ENCODE measurements at regions not wholly inside any gene's neighbourhood (a gene's known extent, or its start where the extent isn't known, plus 50 kb on each side); places are given as distances from the start of the nearest gene placed in this dataset.

GRCh38 chr4:186851291-186852072, 127.8 kb upstream of the FAT1 start:
- Histone ChIP-seq H3K27me3 (ENCODE audit: insufficient read depth, low read length) (no peaks in the 10 kb centered on the region), H3K4me2 (ENCODE audit: insufficient read depth, insufficient read length, low read length) (no peak overlapping the region), H3K9me3 (ENCODE audit: control insufficient read depth, low read depth, low read length) (no peaks in the 10 kb centered on the region), H3K14ac (ENCODE audit: insufficient read depth, low read length) (no peak overlapping the region), H3K18ac (ENCODE audit: insufficient read length, low read depth, low read length) (no peak overlapping the region), H3K79me2 (ENCODE audit: insufficient read depth, low read length) (no peaks in the 10 kb centered on the region), H2AFZ (ENCODE audit: low read length) (no peak overlapping the region), H2AK5ac (ENCODE audit: insufficient read length, low read length) (no peak overlapping the region), H3T11ph (ENCODE audit: low read length) (no peak overlapping the region), H3K27ac (ENCODE audit: insufficient read length, low read depth, low read length) (no peak overlapping the region), H2BK12ac (ENCODE audit: insufficient read length, low read depth, low read length) (no peak overlapping the region), H4K5ac (ENCODE audit: insufficient read length, low read depth, low read length) (no peak overlapping the region), H3K23me2 (ENCODE audit: insufficient read length, low read depth, low read length, poor library complexity, severe bottlenecking) (no peaks in the 10 kb centered on the region), H2BK120ac (ENCODE audit: low read depth, low read length, poor library complexity, severe bottlenecking) (no peak overlapping the region), H3K4ac (ENCODE audit: low read depth, low read length) (no peak overlapping the region), H2BK20ac (ENCODE audit: low read depth, low read length, poor library complexity, severe bottlenecking) (no peak overlapping the region), H3K56ac (ENCODE audit: insufficient read length, low read depth, low read length) (no peak overlapping the region), H4K91ac (ENCODE audit: insufficient read length, low read depth, low read length) (no peak overlapping the region), H4K20me1 (ENCODE audit: control insufficient read depth, insufficient read depth, insufficient read length) (no peaks in the 10 kb centered on the region), H3K23ac (ENCODE audit: insufficient read length, low read depth, low read length) (no peak overlapping the region), H4K8ac (replicated peaks; ENCODE audit: insufficient read length, low read depth, low read length) (no peak overlapping the region), H3K79me1 (ENCODE audit: insufficient read depth, low read depth, low read length, poor library complexity, severe bottlenecking) (no peaks in the 10 kb centered on the region), H3K4me1 (ENCODE audit: insufficient read depth, low read length) (no peaks in the 10 kb centered on the region), H2BK15ac (ENCODE audit: low read depth, low read length) (no peak overlapping the region), H3K9ac (ENCODE audit: extremely low read depth, insufficient read length, low read length) (no peak overlapping the region), H2BK5ac (ENCODE audit: insufficient read length, low read length) (no peak overlapping the region)
- no peak overlapping the region for H3K4me3 Mint-ChIP-seq
- DNase-seq = no peak
- WGBS (ENCODE audit: extremely low coverage, insufficient read length, low lambda C conversion rate) = no CpG with 5 or more reads among the region's 2 CpGs
- no peaks in the 10 kb centered on the region for H3K4me1 Mint-ChIP-seq
- no peaks in the 10 kb centered on the region for H3K27me3 Mint-ChIP-seq (ENCODE audit: low read depth)
- H3K36me3 Mint-ChIP-seq (ENCODE audit: insufficient read depth in 1 of 3, low read depth in 3 of 3) = peaks cover 2 to 19% (median 10%) of the 10 kb centered on the region in 3 experiments; a peak in 5 of 7 replicates
- H3K27ac Mint-ChIP-seq = no peak overlapping the region
- TF ChIP-seq CTCF (conservative IDR thresholded peaks at IDR 0.05) = no peak
- H3K9me3 Mint-ChIP-seq = peaks cover 14 to 20% of the 10 kb centered on the region in 2 experiments
